GM23338 (cell line): ENCODE measurements at regions not wholly inside any gene's neighbourhood (a gene's known extent, or its start where the extent isn't known, plus 50 kb on each side); places are given as distances from the start of the nearest gene placed in this dataset.

Experiments used
- ATAC-seq: fragments of 200-7000 bp; cut with Tn5 transposase; 3 replicates; pipeline ENCODE4 v1.9.1; 2020
- DNase-seq: peaks from one replicate; pipeline ENCODE4 v3.0.0-alpha.2; 2015; ENCODE audit warnings: low spot score
- H2AFZ ChIP-seq: fragments of 200-600 bp; sonication (generic); 2 replicates; pipeline ENCODE4 v1.8.0; 2016; ENCODE audit warnings: antibody characterized with exemption, mild to moderate bottlenecking, moderate library complexity
- H3F3A ChIP-seq: fragments of 200-600 bp; sonication (generic); replicated peaks from 2 replicates; pipeline ENCODE4 v1.8.0; 2017; ENCODE audit warnings: antibody characterized with exemption, mixed run types, low read depth
- H3K27ac ChIP-seq: fragments of 200-600 bp; sonication (generic); 2 replicates; pipeline ENCODE4 v1.6.1; 2016; ENCODE audit warnings: low read depth
- H3K27me3 ChIP-seq: fragments of 200-600 bp; sonication (generic); 2 replicates; pipeline ENCODE4 v1.8.0; 2016; ENCODE audit warnings: mild to moderate bottlenecking, mixed run types, moderate library complexity; ENCODE audit not compliant: insufficient read depth
- H3K36me3 ChIP-seq: fragments of 200-600 bp; sonication (generic); 2 replicates; pipeline ENCODE4 v1.8.0; 2016; ENCODE audit warnings: mild to moderate bottlenecking; ENCODE audit not compliant: insufficient read depth
- H3K4me1 ChIP-seq: fragments of 200-600 bp; sonication (generic); 2 replicates; pipeline ENCODE4 v1.8.0; 2016; ENCODE audit warnings: mild to moderate bottlenecking, moderate library complexity; ENCODE audit not compliant: insufficient read depth
- H3K4me2 ChIP-seq: fragments of 200-600 bp; sonication (generic); 2 replicates; pipeline ENCODE4 v1.7.1; 2017; ENCODE audit warnings: mixed run types
- H3K4me3 ChIP-seq: fragments of 200-600 bp; sonication (generic); 2 replicates; pipeline ENCODE4 v1.6.1; 2016; ENCODE audit warnings: mixed run types
- H3K79me2 ChIP-seq: fragments of 200-600 bp; sonication (generic); replicated peaks from 2 replicates; pipeline ENCODE4 v1.8.0; 2017; ENCODE audit warnings: mild to moderate bottlenecking; ENCODE audit not compliant: insufficient read depth
- H3K9me2 ChIP-seq: fragments of 200-600 bp; sonication (generic); 2 replicates; pipeline ENCODE4 v1.8.0; 2017; ENCODE audit not compliant: insufficient read depth
- H4K20me1 ChIP-seq: fragments of 200-600 bp; sonication (generic); replicated peaks from 2 replicates; pipeline ENCODE4 v1.8.0; 2017; ENCODE audit warnings: mild to moderate bottlenecking; ENCODE audit not compliant: insufficient read depth
- H3K27ac Mint-ChIP-seq: 2 replicates; pipeline ENCODE4 v1.8.0; 2020; ENCODE audit warnings: inconsistent platforms, mild to moderate bottlenecking, moderate library complexity, mixed read lengths
- H3K27me3 Mint-ChIP-seq: 3 replicates; pipeline ENCODE4 v1.8.0; 2022; ENCODE audit warnings: low read depth, mild to moderate bottlenecking, moderate library complexity, mixed read lengths, inconsistent platforms; ENCODE audit not compliant: insufficient read depth, poor library complexity
- H3K36me3 Mint-ChIP-seq: 3 replicates; pipeline ENCODE4 v1.8.0; 2021; ENCODE audit warnings: low read depth, mild to moderate bottlenecking, inconsistent platforms, moderate library complexity, mixed read lengths
- H3K4me1 Mint-ChIP-seq: 3 replicates; pipeline ENCODE4 v1.8.0; 2020; ENCODE audit warnings: mild to moderate bottlenecking, inconsistent platforms, mixed read lengths
- H3K4me3 Mint-ChIP-seq: 3 replicates; pipeline ENCODE4 v1.8.0; 2021; ENCODE audit warnings: moderate library complexity, mild to moderate bottlenecking, inconsistent platforms, mixed read lengths
- H3K9me3 Mint-ChIP-seq: 3 replicates; pipeline ENCODE4 v1.8.0; 2020; ENCODE audit warnings: moderate library complexity, mild to moderate bottlenecking, inconsistent platforms, mixed read lengths
- CREB1 ChIP-seq: fragments of 250-450 bp; sonication (Bioruptor Pico); IDR thresholded peaks from 2 replicates; pipeline ENCODE4 v1.5.0; 2020; ENCODE audit warnings: low read depth, mild to moderate bottlenecking, moderate library complexity
- ETS1 ChIP-seq: IDR thresholded peaks from 2 replicates; pipeline ENCODE4 v1.6.1; 2016; ENCODE audit warnings: antibody characterized with exemption
- EZH2 ChIP-seq: fragments of 200-600 bp; sonication (generic); IDR thresholded peaks from one replicate; pipeline ENCODE4 v1.8.0; 2017; ENCODE audit warnings: antibody characterized with exemption, mild to moderate bottlenecking, low read depth; ENCODE audit not compliant: unreplicated experiment
- EZH2phosphoT487 ChIP-seq: fragments of 200-600 bp; sonication (generic); IDR thresholded peaks from one replicate; pipeline ENCODE4 v1.8.1; 2018; ENCODE audit warnings: antibody characterized with exemption; ENCODE audit not compliant: unreplicated experiment
- JUNB ChIP-seq: IDR thresholded peaks from one replicate; pipeline ENCODE4 v1.6.1; 2016; ENCODE audit warnings: antibody characterized with exemption; ENCODE audit not compliant: unreplicated experiment
- NANOG ChIP-seq: IDR thresholded peaks from 2 replicates; pipeline ENCODE4 v1.6.1; 2016; ENCODE audit warnings: antibody characterized with exemption, borderline replicate concordance
- POLR2AphosphoS5 ChIP-seq: IDR thresholded peaks from 2 replicates; pipeline ENCODE4 v1.6.1; 2016; ENCODE audit warnings: antibody characterized with exemption, low read depth
- STAT1 ChIP-seq: IDR thresholded peaks from one replicate; pipeline ENCODE4 v1.6.1; 2016; ENCODE audit warnings: antibody characterized with exemption; ENCODE audit not compliant: unreplicated experiment
- ZNF114 ChIP-seq: fragments of 250-450 bp; sonication (Bioruptor Pico); IDR thresholded peaks from 2 replicates; pipeline ENCODE4 v1.5.0; 2020; ENCODE audit warnings: mild to moderate bottlenecking, moderate library complexity
- ZNF331 ChIP-seq: fragments of 250-450 bp; sonication (Bioruptor Pico); IDR thresholded peaks from 2 replicates; pipeline ENCODE4 v1.5.0; 2020; ENCODE audit warnings: low read depth, mild to moderate bottlenecking, moderate library complexity
- TF ChIP-seq, protein P1 (sequence below): IDR thresholded peaks from one replicate; pipeline ENCODE4 v1.6.1; 2018; ENCODE audit warnings: antibody characterized with exemption; ENCODE audit not compliant: unreplicated experiment
- TF ChIP-seq, protein P2 (sequence below): fragments of 250-450 bp; sonication (Bioruptor Pico); IDR thresholded peaks from 2 replicates; pipeline ENCODE4 v1.5.0; 2020; ENCODE audit warnings: mild to moderate bottlenecking, moderate library complexity
- TF ChIP-seq, protein P3 (sequence below), 2 experiments: fragments of 200-600 bp in 1 of 2; sonication (generic) in 1 of 2; conservative IDR thresholded peaks; 2 replicates each; pipeline versions ENCODE4 v1.5.1 to v1.6.1; 2016 to 2017; ENCODE audit warnings: antibody characterized with exemption in 2 of 2, low read depth in 2 of 2, mild to moderate bottlenecking in 2 of 2, moderate library complexity in 1 of 2

GRCh38 chr1:234753979-234754378, 144.0 kb upstream of the IRF2BP2 start:
- DNase-seq (no peak), ATAC-seq (no peak)
- Mint-ChIP-seq H3K4me1 (no peaks in the 10 kb centered on the region), H3K4me3 (no peak overlapping the region), H3K27me3 (peaks cover 9% of the 10 kb centered on the region), H3K27ac (no peak overlapping the region), H3K36me3 (no peaks in the 10 kb centered on the region), H3K9me3 (no peaks in the 10 kb centered on the region; the same call in 2 of the 3 replicates)
- H3K36me3 ChIP-seq: no peaks in the 10 kb centered on the region
- TF ChIP-seq NANOG (no peak), STAT1 (no peak), EZH2 (no peak), ZNF114 (CRISPR knock-in tag) (no peak), POLR2AphosphoS5 (no peak), CREB1 (CRISPR knock-in tag) (no peak), JUNB (no peak), ZNF331 (CRISPR knock-in tag) (no peak), EZH2phosphoT487 (no peak), ETS1 (no peak)
- TF ChIP-seq, protein P1, sequence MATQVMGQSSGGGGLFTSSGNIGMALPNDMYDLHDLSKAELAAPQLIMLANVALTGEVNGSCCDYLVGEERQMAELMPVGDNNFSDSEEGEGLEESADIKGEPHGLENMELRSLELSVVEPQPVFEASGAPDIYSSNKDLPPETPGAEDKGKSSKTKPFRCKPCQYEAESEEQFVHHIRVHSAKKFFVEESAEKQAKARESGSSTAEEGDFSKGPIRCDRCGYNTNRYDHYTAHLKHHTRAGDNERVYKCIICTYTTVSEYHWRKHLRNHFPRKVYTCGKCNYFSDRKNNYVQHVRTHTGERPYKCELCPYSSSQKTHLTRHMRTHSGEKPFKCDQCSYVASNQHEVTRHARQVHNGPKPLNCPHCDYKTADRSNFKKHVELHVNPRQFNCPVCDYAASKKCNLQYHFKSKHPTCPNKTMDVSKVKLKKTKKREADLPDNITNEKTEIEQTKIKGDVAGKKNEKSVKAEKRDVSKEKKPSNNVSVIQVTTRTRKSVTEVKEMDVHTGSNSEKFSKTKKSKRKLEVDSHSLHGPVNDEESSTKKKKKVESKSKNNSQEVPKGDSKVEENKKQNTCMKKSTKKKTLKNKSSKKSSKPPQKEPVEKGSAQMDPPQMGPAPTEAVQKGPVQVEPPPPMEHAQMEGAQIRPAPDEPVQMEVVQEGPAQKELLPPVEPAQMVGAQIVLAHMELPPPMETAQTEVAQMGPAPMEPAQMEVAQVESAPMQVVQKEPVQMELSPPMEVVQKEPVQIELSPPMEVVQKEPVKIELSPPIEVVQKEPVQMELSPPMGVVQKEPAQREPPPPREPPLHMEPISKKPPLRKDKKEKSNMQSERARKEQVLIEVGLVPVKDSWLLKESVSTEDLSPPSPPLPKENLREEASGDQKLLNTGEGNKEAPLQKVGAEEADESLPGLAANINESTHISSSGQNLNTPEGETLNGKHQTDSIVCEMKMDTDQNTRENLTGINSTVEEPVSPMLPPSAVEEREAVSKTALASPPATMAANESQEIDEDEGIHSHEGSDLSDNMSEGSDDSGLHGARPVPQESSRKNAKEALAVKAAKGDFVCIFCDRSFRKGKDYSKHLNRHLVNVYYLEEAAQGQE: no peak
- TF ChIP-seq, protein P2, sequence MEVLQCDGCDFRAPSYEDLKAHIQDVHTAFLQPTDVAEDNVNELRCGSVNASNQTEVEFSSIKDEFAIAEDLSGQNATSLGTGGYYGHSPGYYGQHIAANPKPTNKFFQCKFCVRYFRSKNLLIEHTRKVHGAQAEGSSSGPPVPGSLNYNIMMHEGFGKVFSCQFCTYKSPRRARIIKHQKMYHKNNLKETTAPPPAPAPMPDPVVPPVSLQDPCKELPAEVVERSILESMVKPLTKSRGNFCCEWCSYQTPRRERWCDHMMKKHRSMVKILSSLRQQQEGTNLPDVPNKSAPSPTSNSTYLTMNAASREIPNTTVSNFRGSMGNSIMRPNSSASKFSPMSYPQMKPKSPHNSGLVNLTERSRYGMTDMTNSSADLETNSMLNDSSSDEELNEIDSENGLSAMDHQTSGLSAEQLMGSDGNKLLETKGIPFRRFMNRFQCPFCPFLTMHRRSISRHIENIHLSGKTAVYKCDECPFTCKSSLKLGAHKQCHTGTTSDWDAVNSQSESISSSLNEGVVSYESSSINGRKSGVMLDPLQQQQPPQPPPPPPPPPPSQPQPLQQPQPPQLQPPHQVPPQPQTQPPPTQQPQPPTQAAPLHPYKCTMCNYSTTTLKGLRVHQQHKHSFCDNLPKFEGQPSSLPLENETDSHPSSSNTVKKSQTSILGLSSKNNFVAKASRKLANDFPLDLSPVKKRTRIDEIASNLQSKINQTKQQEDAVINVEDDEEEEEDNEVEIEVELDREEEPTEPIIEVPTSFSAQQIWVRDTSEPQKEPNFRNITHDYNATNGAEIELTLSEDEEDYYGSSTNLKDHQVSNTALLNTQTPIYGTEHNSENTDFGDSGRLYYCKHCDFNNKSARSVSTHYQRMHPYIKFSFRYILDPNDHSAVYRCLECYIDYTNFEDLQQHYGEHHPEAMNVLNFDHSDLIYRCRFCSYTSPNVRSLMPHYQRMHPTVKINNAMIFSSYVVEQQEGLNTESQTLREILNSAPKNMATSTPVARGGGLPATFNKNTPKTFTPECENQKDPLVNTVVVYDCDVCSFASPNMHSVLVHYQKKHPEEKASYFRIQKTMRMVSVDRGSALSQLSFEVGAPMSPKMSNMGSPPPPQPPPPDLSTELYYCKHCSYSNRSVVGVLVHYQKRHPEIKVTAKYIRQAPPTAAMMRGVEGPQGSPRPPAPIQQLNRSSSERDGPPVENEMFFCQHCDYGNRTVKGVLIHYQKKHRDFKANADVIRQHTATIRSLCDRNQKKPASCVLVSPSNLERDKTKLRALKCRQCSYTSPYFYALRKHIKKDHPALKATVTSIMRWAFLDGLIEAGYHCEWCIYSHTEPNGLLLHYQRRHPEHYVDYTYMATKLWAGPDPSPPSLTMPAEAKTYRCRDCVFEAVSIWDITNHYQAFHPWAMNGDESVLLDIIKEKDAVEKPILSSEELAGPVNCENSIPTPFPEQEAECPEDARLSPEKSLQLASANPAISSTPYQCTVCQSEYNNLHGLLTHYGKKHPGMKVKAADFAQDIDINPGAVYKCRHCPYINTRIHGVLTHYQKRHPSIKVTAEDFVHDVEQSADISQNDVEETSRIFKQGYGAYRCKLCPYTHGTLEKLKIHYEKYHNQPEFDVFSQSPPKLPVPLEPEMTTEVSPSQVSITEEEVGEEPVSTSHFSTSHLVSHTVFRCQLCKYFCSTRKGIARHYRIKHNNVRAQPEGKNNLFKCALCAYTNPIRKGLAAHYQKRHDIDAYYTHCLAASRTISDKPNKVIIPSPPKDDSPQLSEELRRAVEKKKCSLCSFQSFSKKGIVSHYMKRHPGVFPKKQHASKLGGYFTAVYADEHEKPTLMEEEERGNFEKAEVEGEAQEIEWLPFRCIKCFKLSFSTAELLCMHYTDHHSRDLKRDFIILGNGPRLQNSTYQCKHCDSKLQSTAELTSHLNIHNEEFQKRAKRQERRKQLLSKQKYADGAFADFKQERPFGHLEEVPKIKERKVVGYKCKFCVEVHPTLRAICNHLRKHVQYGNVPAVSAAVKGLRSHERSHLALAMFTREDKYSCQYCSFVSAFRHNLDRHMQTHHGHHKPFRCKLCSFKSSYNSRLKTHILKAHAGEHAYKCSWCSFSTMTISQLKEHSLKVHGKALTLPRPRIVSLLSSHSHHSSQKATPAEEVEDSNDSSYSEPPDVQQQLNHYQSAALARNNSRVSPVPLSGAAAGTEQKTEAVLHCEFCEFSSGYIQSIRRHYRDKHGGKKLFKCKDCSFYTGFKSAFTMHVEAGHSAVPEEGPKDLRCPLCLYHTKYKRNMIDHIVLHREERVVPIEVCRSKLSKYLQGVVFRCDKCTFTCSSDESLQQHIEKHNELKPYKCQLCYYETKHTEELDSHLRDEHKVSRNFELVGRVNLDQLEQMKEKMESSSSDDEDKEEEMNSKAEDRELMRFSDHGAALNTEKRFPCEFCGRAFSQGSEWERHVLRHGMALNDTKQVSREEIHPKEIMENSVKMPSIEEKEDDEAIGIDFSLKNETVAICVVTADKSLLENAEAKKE (CRISPR knock-in tag): no peak
- TF ChIP-seq, protein P3, sequence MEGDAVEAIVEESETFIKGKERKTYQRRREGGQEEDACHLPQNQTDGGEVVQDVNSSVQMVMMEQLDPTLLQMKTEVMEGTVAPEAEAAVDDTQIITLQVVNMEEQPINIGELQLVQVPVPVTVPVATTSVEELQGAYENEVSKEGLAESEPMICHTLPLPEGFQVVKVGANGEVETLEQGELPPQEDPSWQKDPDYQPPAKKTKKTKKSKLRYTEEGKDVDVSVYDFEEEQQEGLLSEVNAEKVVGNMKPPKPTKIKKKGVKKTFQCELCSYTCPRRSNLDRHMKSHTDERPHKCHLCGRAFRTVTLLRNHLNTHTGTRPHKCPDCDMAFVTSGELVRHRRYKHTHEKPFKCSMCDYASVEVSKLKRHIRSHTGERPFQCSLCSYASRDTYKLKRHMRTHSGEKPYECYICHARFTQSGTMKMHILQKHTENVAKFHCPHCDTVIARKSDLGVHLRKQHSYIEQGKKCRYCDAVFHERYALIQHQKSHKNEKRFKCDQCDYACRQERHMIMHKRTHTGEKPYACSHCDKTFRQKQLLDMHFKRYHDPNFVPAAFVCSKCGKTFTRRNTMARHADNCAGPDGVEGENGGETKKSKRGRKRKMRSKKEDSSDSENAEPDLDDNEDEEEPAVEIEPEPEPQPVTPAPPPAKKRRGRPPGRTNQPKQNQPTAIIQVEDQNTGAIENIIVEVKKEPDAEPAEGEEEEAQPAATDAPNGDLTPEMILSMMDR (conservative IDR thresholded peaks at IDR 0.05; ENCODE audit: low read depth in 2 of 2): no peak
- no peaks in the 10 kb centered on the region for H4K20me1 ChIP-seq
- H3F3A ChIP-seq: no peaks in the 10 kb centered on the region
- no peaks in the 10 kb centered on the region for H3K4me1 ChIP-seq
- H3K79me2 ChIP-seq: no peaks in the 10 kb centered on the region
- no peak overlapping the region for H2AFZ ChIP-seq
- H3K27ac ChIP-seq: no peak overlapping the region
- H3K4me2 ChIP-seq: no peak overlapping the region
- H3K27me3 ChIP-seq: no peaks in the 10 kb centered on the region
- no peak overlapping the region for H3K4me3 ChIP-seq
- H3K9me2 ChIP-seq: 0 out of 2 replicates have a peak, but pooled peaks cover 3% of the 10 kb centered on the region
